ENCODE measurements at regions not wholly inside any gene's neighbourhood (a gene's known extent, or its start where the extent isn't known, plus 50 kb on each side); places are given as distances from the start of the nearest gene placed in this dataset.

- in situ Hi-C loops (cut with HindIII; ENCODE audit: low sequenced_read_pairs), result no loop called here
These were observed 139.8 kb upstream of the NAMPT start for GRCh38 chr7:106424476-106425016.

GRCh38 chr7:106423821-106424475, 139.2 kb upstream of the NAMPT start:
- in situ Hi-C loops (cut with HindIII; ENCODE audit: low sequenced_read_pairs), result no loop called here

- in situ Hi-C loops (cut with HindIII; ENCODE audit: low sequenced_read_pairs), result no loop called here
These were observed 138.3 kb upstream of the NAMPT start for GRCh38 chr7:106423111-106423510.

- in situ Hi-C loops (cut with HindIII; ENCODE audit: low sequenced_read_pairs), result no loop called here
These were observed 136.5 kb upstream of the NAMPT start for GRCh38 chr7:106421181-106421762.

- in situ Hi-C loops (cut with HindIII; ENCODE audit: low sequenced_read_pairs), result no loop called here
These were observed 136.0 kb upstream of the NAMPT start for GRCh38 chr7:106420736-106421135.

GRCh38 chr7:106420210-106420609, 135.4 kb upstream of the NAMPT start:
- in situ Hi-C loops (cut with HindIII; ENCODE audit: low sequenced_read_pairs), result no loop called here

GRCh38 chr7:106419455-106420182, 134.8 kb upstream of the NAMPT start:
- in situ Hi-C loops (cut with HindIII; ENCODE audit: low sequenced_read_pairs), result no loop called here

- in situ Hi-C loops (cut with HindIII; ENCODE audit: low sequenced_read_pairs), result no loop called here
These were observed 133.7 kb upstream of the NAMPT start for GRCh38 chr7:106418526-106418925.

- in situ Hi-C loops (cut with HindIII; ENCODE audit: low sequenced_read_pairs), result no loop called here
These were observed 133.3 kb upstream of the NAMPT start for GRCh38 chr7:106418094-106418493.

GRCh38 chr7:106417273-106417902, 132.6 kb upstream of the NAMPT start:
- in situ Hi-C loops (cut with HindIII; ENCODE audit: low sequenced_read_pairs), result no loop called here

- in situ Hi-C loops (cut with HindIII; ENCODE audit: low sequenced_read_pairs), result no loop called here
These were observed 131.6 kb upstream of the NAMPT start for GRCh38 chr7:106416430-106416829.

- in situ Hi-C loops (cut with HindIII; ENCODE audit: low sequenced_read_pairs), result no loop called here
These were observed 130.7 kb upstream of the NAMPT start for GRCh38 chr7:106415433-106415832.

GRCh38 chr7:106413446-106413845, 128.7 kb upstream of the NAMPT start:
- in situ Hi-C loops (cut with HindIII; ENCODE audit: low sequenced_read_pairs), result no loop called here

GRCh38 chr7:106405697-106406141, 120.9 kb upstream of the NAMPT start:
- in situ Hi-C loops (cut with HindIII; ENCODE audit: low sequenced_read_pairs), result no loop called here

- in situ Hi-C loops (cut with HindIII; ENCODE audit: low sequenced_read_pairs), result no loop called here
These were observed 118.1 kb upstream of the NAMPT start for GRCh38 chr7:106402898-106403297.

- in situ Hi-C loops (cut with HindIII; ENCODE audit: low sequenced_read_pairs), result no loop called here
These were observed 116.1 kb upstream of the NAMPT start for GRCh38 chr7:106400923-106401322.

GRCh38 chr7:106398786-106399185, 114.0 kb upstream of the NAMPT start:
- in situ Hi-C loops (cut with HindIII; ENCODE audit: low sequenced_read_pairs), result no loop called here

- in situ Hi-C loops (cut with HindIII; ENCODE audit: low sequenced_read_pairs), result no loop called here
These were observed 113.2 kb upstream of the NAMPT start for GRCh38 chr7:106397994-106398393.

- in situ Hi-C loops (cut with HindIII; ENCODE audit: low sequenced_read_pairs), result no loop called here
These were observed 109.7 kb upstream of the NAMPT start for GRCh38 chr7:106394526-106394925.

- in situ Hi-C loops (cut with HindIII; ENCODE audit: low sequenced_read_pairs), result no loop called here
These were observed 108.9 kb upstream of the NAMPT start for GRCh38 chr7:106393564-106394251.

GRCh38 chr7:106392590-106392989, 107.8 kb upstream of the NAMPT start:
- in situ Hi-C loops (cut with HindIII; ENCODE audit: low sequenced_read_pairs), result no loop called here

Measured in DLD1 (cell line).